ENCODE measurements at regions not wholly inside any gene's neighbourhood (a gene's known extent, or its start where the extent isn't known, plus 50 kb on each side); places are given as distances from the start of the nearest gene placed in this dataset.

GRCh38 chr3:150050510-150050909 is 79.8 kb upstream of the PFN2 start:
- no peak overlapping the region for H3K4me3 ChIP-seq (replicated peaks in 1 of 2; ENCODE audit: low read depth in 2 of 2, low read length in 2 of 2)
- DNase-seq (ENCODE audit: low read depth in 2 of 2): peak in 1 of 2 donors; percentile 18
- TF ChIP-seq CTCF (IDR thresholded peaks at IDR 0.05; ENCODE audit: low read depth, low read length): no peak

- peak in 1 of 2 donors; percentile 18 for DNase-seq (ENCODE audit: low read depth in 2 of 2)
- no peak for TF ChIP-seq CTCF (IDR thresholded peaks at IDR 0.05; ENCODE audit: low read depth, low read length)
Measured at GRCh38 chr3:150049317-150049716, 78.6 kb upstream of the PFN2 start.

GRCh38 chr3:150041877-150042276 is 71.2 kb upstream of the PFN2 start:
- no peak for TF ChIP-seq CTCF (IDR thresholded peaks at IDR 0.05; ENCODE audit: low read depth, low read length)
- DNase-seq (ENCODE audit: low read depth in 2 of 2): no peak
- H3K4me3 ChIP-seq (replicated peaks in 1 of 2; ENCODE audit: low read depth in 2 of 2, low read length in 2 of 2): no peak overlapping the region

More at GRCh38 chr3:150049317-150049716, 78.6 kb upstream of the PFN2 start:
- H3K4me3 ChIP-seq (replicated peaks in 1 of 2; ENCODE audit: low read depth in 2 of 2, low read length in 2 of 2): no peak overlapping the region

GRCh38 chr3:150040097-150040496 is 69.4 kb upstream of the PFN2 start:
- TF ChIP-seq CTCF (IDR thresholded peaks at IDR 0.05; ENCODE audit: low read depth, low read length): no peak
- no peak overlapping the region for H3K4me3 ChIP-seq (replicated peaks in 1 of 2; ENCODE audit: low read depth in 2 of 2, low read length in 2 of 2)
- DNase-seq (ENCODE audit: low read depth in 2 of 2): no peak

GRCh38 chr3:150038830-150039229 is 68.1 kb upstream of the PFN2 start:
- no peak overlapping the region for H3K4me3 ChIP-seq (replicated peaks in 1 of 2; ENCODE audit: low read depth in 2 of 2, low read length in 2 of 2)
- no peak for TF ChIP-seq CTCF (IDR thresholded peaks at IDR 0.05; ENCODE audit: low read depth, low read length)
- no peak for DNase-seq (ENCODE audit: low read depth in 2 of 2)

- no peak overlapping the region for H3K4me3 ChIP-seq (replicated peaks in 1 of 2; ENCODE audit: low read depth in 2 of 2, low read length in 2 of 2)
- no peak for DNase-seq (ENCODE audit: low read depth in 2 of 2)
- no peak for TF ChIP-seq CTCF (IDR thresholded peaks at IDR 0.05; ENCODE audit: low read depth, low read length)
Measured at GRCh38 chr3:150036780-150037179, 66.1 kb upstream of the PFN2 start.

- DNase-seq (ENCODE audit: low read depth in 2 of 2): no peak
- no peak overlapping the region for H3K4me3 ChIP-seq (replicated peaks in 1 of 2; ENCODE audit: low read depth in 2 of 2, low read length in 2 of 2)
- TF ChIP-seq CTCF (IDR thresholded peaks at IDR 0.05; ENCODE audit: low read depth, low read length): no peak
Measured at GRCh38 chr3:150035910-150036612, 65.4 kb upstream of the PFN2 start.
